Liver (tissue), 8 donors: ENCODE measurements at regions not wholly inside any gene's neighbourhood (a gene's known extent, or its start where the extent isn't known, plus 50 kb on each side); places are given as distances from the start of the nearest gene placed in this dataset.

Experiments used
- DNase-seq: peaks from one replicate; pipeline ENCODE4 v3.0.0-alpha.2; 2017; ENCODE audit warnings: low spot score
- H3K27ac ChIP-seq, 2 donors: one replicate each; pipeline ENCODE4 v1.7.0; 2013; ENCODE audit warnings: inconsistent platforms in 2 of 2, low read length in 2 of 2, control low read depth in 1 of 2, low read depth in 1 of 2, mild to moderate bottlenecking in 1 of 2
- H3K27me3 ChIP-seq, 4 donors: one replicate each; pipeline versions ENCODE4 v1.6.1 to v1.7.0; 2013; ENCODE audit warnings: low read length in 3 of 4, inconsistent platforms in 1 of 4, mild to moderate bottlenecking in 1 of 4, moderate library complexity in 1 of 4; ENCODE audit not compliant: control insufficient read depth in 4 of 4, insufficient read depth in 4 of 4
- H3K36me3 ChIP-seq, 4 donors: one replicate each; pipeline versions ENCODE4 v1.6.1 to v1.7.0; 2013; ENCODE audit warnings: low read length in 3 of 4, mild to moderate bottlenecking in 3 of 4, low read depth in 1 of 4, moderate library complexity in 1 of 4; ENCODE audit not compliant: control insufficient read depth in 4 of 4, insufficient read depth in 3 of 4
- H3K4me1 ChIP-seq, 4 donors: one replicate each; pipeline versions ENCODE4 v1.6.1 to v1.7.0; 2013; ENCODE audit warnings: low read length in 3 of 4, mild to moderate bottlenecking in 3 of 4, moderate library complexity in 1 of 4; ENCODE audit not compliant: control insufficient read depth in 4 of 4, insufficient read depth in 4 of 4
- H3K4me3 ChIP-seq, 3 donors: one replicate each; pipeline versions ENCODE4 v1.6.1 to v1.7.0; 2013; ENCODE audit warnings: low read length in 3 of 3, control low read depth in 1 of 3, low read depth in 1 of 3, mild to moderate bottlenecking in 1 of 3
- H3K9ac ChIP-seq, 2 donors: one replicate each; pipeline ENCODE4 v1.7.0; 2013; ENCODE audit warnings: low read length in 2 of 2, mild to moderate bottlenecking in 2 of 2, moderate library complexity in 2 of 2, control low read depth in 1 of 2, low read depth in 1 of 2
- H3K9me3 ChIP-seq, 4 donors: one replicate each; pipeline versions ENCODE4 v1.6.1 to v1.7.0; 2013; ENCODE audit warnings: low read length in 3 of 4; ENCODE audit not compliant: control insufficient read depth in 4 of 4
- EGR1 ChIP-seq, 2 donors: IDR thresholded peaks; 2 replicates each; pipeline ENCODE4 v1.6.1; 2016 to 2018; ENCODE audit warnings: antibody characterized with exemption in 2 of 2, low read depth in 2 of 2
- FOXA1 ChIP-seq: IDR thresholded peaks from 2 replicates; pipeline ENCODE4 v1.6.1; 2016; ENCODE audit warnings: antibody characterized with exemption
- GABPA ChIP-seq, 2 donors: IDR thresholded peaks in 1 of 2; conservative IDR thresholded peaks in 1 of 2; 2 replicates each; pipeline ENCODE4 v1.6.1; 2016; ENCODE audit warnings: antibody characterized with exemption in 2 of 2, mild to moderate bottlenecking in 1 of 2, moderate library complexity in 1 of 2
- HNF4G ChIP-seq: IDR thresholded peaks from 2 replicates; pipeline ENCODE4 v1.6.1; 2016; ENCODE audit warnings: antibody characterized with exemption
- JUND ChIP-seq, 2 donors: IDR thresholded peaks; 2 replicates each; pipeline ENCODE4 v1.6.1; 2016; ENCODE audit warnings: antibody characterized with exemption in 2 of 2
- NR2F2 ChIP-seq: IDR thresholded peaks from 2 replicates; pipeline ENCODE4 v1.6.1; 2016; ENCODE audit warnings: antibody characterized with exemption
- RXRA ChIP-seq, 2 donors: IDR thresholded peaks; 2 replicates each; pipeline ENCODE4 v1.6.1; 2017 to 2018; ENCODE audit warnings: antibody characterized with exemption in 2 of 2, mild to moderate bottlenecking in 1 of 2
- SP1 ChIP-seq: IDR thresholded peaks from 2 replicates; pipeline ENCODE4 v1.6.1; 2018; ENCODE audit warnings: antibody characterized with exemption, mild to moderate bottlenecking
- YY1 ChIP-seq: IDR thresholded peaks from 2 replicates; pipeline ENCODE4 v1.6.1; 2016; ENCODE audit warnings: antibody characterized with exemption, mild to moderate bottlenecking
- WGBS: extraction: QIAGEN DNeasy Blood & Tissue Kit; methylation state at CpG from one replicate; pipeline ENCODE4 v1.1.7; 2013; 5-methylcytosine and 5-hydroxymethylcytosine counted together
- TF ChIP-seq, protein P1 (sequence below): IDR thresholded peaks from 2 replicates; pipeline ENCODE4 v1.6.1; 2016; ENCODE audit warnings: antibody characterized with exemption
- TF ChIP-seq, protein P2 (sequence below): IDR thresholded peaks from 2 replicates; pipeline ENCODE4 v1.6.1; 2016; ENCODE audit warnings: antibody characterized with exemption
- TF ChIP-seq, protein P3 (sequence below): fragments of 150-350 bp; IDR thresholded peaks from 2 replicates; pipeline ENCODE4 v1.5.1; 2017; ENCODE audit warnings: improper control_type of control experiment, low read depth, low read length; ENCODE audit not compliant: missing input control
- TF ChIP-seq, protein P4 (sequence below): IDR thresholded peaks from 2 replicates; pipeline ENCODE4 v1.6.1; 2016; ENCODE audit warnings: antibody characterized with exemption
- donor health status: healthy.
- donor health status: healthy.
- donor health status: healthy.
- donor health status: healthy.
- donor health status: healthy.

- TF ChIP-seq, protein P1, sequence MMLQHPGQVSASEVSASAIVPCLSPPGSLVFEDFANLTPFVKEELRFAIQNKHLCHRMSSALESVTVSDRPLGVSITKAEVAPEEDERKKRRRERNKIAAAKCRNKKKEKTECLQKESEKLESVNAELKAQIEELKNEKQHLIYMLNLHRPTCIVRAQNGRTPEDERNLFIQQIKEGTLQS = no peak
- no peak for TF ChIP-seq GABPA (IDR thresholded peaks at IDR 0.05 in 1 of 2, conservative IDR thresholded peaks at IDR 0.05 in 1 of 2)
- TF ChIP-seq SP1 = no peak
- TF ChIP-seq FOXA1 = no peak
- TF ChIP-seq, protein P2, sequence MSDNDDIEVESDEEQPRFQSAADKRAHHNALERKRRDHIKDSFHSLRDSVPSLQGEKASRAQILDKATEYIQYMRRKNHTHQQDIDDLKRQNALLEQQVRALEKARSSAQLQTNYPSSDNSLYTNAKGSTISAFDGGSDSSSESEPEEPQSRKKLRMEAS = no peak
- TF ChIP-seq YY1 = no peak
- TF ChIP-seq JUND (IDR thresholded peaks at IDR 0.05) = no peak
- WGBS = 81% methylated on average over 16 of the region's 16 CpGs
- Histone ChIP-seq H3K9me3 (no peaks in the 10 kb centered on the region), H3K36me3 (no peaks in the 10 kb centered on the region), H3K27me3 (no peaks in the 10 kb centered on the region), H3K4me3 (no peak overlapping the region), H3K27ac (no peak overlapping the region), H3K4me1 (no peaks in the 10 kb centered on the region), H3K9ac (no peak overlapping the region)
- DNase-seq = no peak
These were observed 331.9 kb downstream of the MED10 start for GRCh38 chr5:6046296-6046967.

- H3K27me3 ChIP-seq = no peaks in the 10 kb centered on the region
- H3K4me3 ChIP-seq = no peak overlapping the region
- no peak overlapping the region for H3K9ac ChIP-seq
- no peak for TF ChIP-seq EGR1 (IDR thresholded peaks at IDR 0.05; ENCODE audit: low read depth in 2 of 2)
- TF ChIP-seq, protein P1 = no peak
- no peak overlapping the region for H3K27ac ChIP-seq
- H3K36me3 ChIP-seq = no peaks in the 10 kb centered on the region
- no peaks in the 10 kb centered on the region for H3K4me1 ChIP-seq
- WGBS = 81% methylated on average over 13 of the region's 13 CpGs
- DNase-seq = no peak
- H3K9me3 ChIP-seq = peaks cover 0 to 3% (median 0%) of the 10 kb centered on the region in 4 donors
These were observed 334.6 kb downstream of the MED10 start for GRCh38 chr5:6043491-6044310.

DNA sequence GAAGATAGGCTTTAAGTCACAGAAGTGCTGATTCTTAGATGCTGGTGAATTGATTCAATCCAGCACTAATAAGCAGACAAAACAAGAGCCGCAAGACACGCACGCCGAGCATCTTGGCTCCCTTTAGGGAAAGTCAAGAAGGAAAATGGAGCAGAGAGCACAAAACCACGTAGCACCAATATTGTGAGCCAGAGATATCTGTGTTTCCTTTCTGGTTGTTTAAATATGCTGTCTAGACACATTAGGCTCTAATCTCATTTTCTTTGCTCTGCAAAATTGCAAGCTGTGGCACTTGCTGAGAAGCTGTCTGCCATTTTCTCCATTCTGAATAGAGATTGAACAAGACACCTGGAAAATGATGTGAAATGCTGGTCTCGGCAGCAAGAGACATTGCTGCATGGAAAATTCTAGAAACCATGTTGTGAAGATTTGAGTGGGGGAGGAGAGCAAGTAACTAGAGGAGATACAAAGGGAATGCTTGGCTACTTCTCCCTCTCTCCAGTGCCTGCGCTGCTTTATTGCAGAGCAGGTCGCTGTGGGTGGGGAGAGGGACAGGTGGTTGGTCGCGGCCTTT is 336.3 kb downstream of the MED10 start:
- no peak for TF ChIP-seq HNF4G
- no peak for TF ChIP-seq NR2F2
- no peak for TF ChIP-seq SP1
- TF ChIP-seq, protein P3, sequence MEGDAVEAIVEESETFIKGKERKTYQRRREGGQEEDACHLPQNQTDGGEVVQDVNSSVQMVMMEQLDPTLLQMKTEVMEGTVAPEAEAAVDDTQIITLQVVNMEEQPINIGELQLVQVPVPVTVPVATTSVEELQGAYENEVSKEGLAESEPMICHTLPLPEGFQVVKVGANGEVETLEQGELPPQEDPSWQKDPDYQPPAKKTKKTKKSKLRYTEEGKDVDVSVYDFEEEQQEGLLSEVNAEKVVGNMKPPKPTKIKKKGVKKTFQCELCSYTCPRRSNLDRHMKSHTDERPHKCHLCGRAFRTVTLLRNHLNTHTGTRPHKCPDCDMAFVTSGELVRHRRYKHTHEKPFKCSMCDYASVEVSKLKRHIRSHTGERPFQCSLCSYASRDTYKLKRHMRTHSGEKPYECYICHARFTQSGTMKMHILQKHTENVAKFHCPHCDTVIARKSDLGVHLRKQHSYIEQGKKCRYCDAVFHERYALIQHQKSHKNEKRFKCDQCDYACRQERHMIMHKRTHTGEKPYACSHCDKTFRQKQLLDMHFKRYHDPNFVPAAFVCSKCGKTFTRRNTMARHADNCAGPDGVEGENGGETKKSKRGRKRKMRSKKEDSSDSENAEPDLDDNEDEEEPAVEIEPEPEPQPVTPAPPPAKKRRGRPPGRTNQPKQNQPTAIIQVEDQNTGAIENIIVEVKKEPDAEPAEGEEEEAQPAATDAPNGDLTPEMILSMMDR = no peak
- no peak for TF ChIP-seq FOXA1
- TF ChIP-seq, protein P4, sequence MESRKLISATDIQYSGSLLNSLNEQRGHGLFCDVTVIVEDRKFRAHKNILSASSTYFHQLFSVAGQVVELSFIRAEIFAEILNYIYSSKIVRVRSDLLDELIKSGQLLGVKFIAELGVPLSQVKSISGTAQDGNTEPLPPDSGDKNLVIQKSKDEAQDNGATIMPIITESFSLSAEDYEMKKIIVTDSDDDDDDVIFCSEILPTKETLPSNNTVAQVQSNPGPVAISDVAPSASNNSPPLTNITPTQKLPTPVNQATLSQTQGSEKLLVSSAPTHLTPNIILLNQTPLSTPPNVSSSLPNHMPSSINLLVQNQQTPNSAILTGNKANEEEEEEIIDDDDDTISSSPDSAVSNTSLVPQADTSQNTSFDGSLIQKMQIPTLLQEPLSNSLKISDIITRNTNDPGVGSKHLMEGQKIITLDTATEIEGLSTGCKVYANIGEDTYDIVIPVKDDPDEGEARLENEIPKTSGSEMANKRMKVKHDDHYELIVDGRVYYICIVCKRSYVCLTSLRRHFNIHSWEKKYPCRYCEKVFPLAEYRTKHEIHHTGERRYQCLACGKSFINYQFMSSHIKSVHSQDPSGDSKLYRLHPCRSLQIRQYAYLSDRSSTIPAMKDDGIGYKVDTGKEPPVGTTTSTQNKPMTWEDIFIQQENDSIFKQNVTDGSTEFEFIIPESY = no peak
- TF ChIP-seq JUND (IDR thresholded peaks at IDR 0.05) = no peak
- TF ChIP-seq, protein P2 = no peak
- TF ChIP-seq, protein P1 = no peak
- TF ChIP-seq YY1 = no peak
- no peak for TF ChIP-seq RXRA (IDR thresholded peaks at IDR 0.05)
- TF ChIP-seq GABPA (IDR thresholded peaks at IDR 0.05 in 1 of 2, conservative IDR thresholded peaks at IDR 0.05 in 1 of 2) = no peak
- Histone ChIP-seq H3K27ac (no peak overlapping the region), H3K9me3 (peaks cover 0 to 3% (median 0%) of the 10 kb centered on the region in 4 donors), H3K27me3 (no peaks in the 10 kb centered on the region), H3K4me3 (no peak overlapping the region), H3K36me3 (no peaks in the 10 kb centered on the region), H3K9ac (no peak overlapping the region), H3K4me1 (no peaks in the 10 kb centered on the region)
- WGBS = 88% methylated on average over 10 of the region's 10 CpGs
- no peak for DNase-seq
